Fibroblast of lung (primary cell): ENCODE measurements at regions not wholly inside any gene's neighbourhood (a gene's known extent, or its start where the extent isn't known, plus 50 kb on each side); places are given as distances from the start of the nearest gene placed in this dataset.

ENCODE experiments used
- DNase-seq, 2 donors: peaks; one replicate each; pipeline versions ENCODE4 v3.0.0 to v3.0.0-alpha.2; 2010; ENCODE audit warnings: low read depth in 2 of 2
- H2AFZ ChIP-seq: 2 replicates; pipeline ENCODE4 v1.5.1; 2012; ENCODE audit warnings: low read length, control low read depth, inconsistent platforms
- H3K27ac ChIP-seq: 2 replicates; pipeline ENCODE4 v1.5.1; 2011; ENCODE audit warnings: low read length, control low read depth; ENCODE audit not compliant: insufficient read depth
- H3K27me3 ChIP-seq: 2 replicates; pipeline ENCODE4 v1.5.1; 2011; ENCODE audit warnings: mild to moderate bottlenecking, low read length; ENCODE audit not compliant: control insufficient read depth, insufficient read depth
- H3K36me3 ChIP-seq: 2 replicates; pipeline ENCODE4 v1.5.1; 2011; ENCODE audit warnings: low read length; ENCODE audit not compliant: control insufficient read depth, insufficient read depth
- H3K4me1 ChIP-seq: 2 replicates; pipeline ENCODE4 v1.5.1; 2011; ENCODE audit warnings: low read length; ENCODE audit not compliant: control insufficient read depth, insufficient read depth; ENCODE audit errors: extremely low read depth
- H3K4me2 ChIP-seq: 2 replicates; pipeline ENCODE4 v1.5.1; 2011; ENCODE audit warnings: low read length, control low read depth; ENCODE audit not compliant: insufficient read depth; ENCODE audit errors: extremely low read depth
- H3K4me3 ChIP-seq, 4 experiments: fragments of 200-600 bp in 1 of 4; sonication (generic) in 1 of 4; replicated peaks in 1 of 4; 2 replicates each; pipeline ENCODE4 v1.5.1; 2011 to 2016; ENCODE audit warnings: low read length in 4 of 4, low read depth in 3 of 4, mild to moderate bottlenecking in 3 of 4, control low read depth in 2 of 4, inconsistent platforms in 1 of 4, mixed read lengths in 1 of 4; ENCODE audit not compliant: insufficient read depth in 1 of 4; ENCODE audit errors: control extremely low read depth in 1 of 4
- H3K79me2 ChIP-seq: 2 replicates; pipeline ENCODE4 v1.5.1; 2012; ENCODE audit warnings: mild to moderate bottlenecking, low read length, inconsistent platforms; ENCODE audit not compliant: control insufficient read depth, insufficient read depth
- H3K9ac ChIP-seq: 2 replicates; pipeline ENCODE4 v1.5.1; 2011; ENCODE audit warnings: mild to moderate bottlenecking, low read length, control low read depth; ENCODE audit not compliant: insufficient read depth
- H3K9me3 ChIP-seq: 2 replicates; pipeline ENCODE4 v1.5.1; 2012; ENCODE audit warnings: low read depth, low read length; ENCODE audit not compliant: control insufficient read depth, insufficient read depth
- H4K20me1 ChIP-seq: 2 replicates; pipeline ENCODE4 v1.5.1; 2011; ENCODE audit warnings: low read length; ENCODE audit not compliant: control insufficient read depth, insufficient read depth; ENCODE audit errors: extremely low read depth
- EZH2 ChIP-seq: IDR thresholded peaks from 2 replicates; pipeline ENCODE4 v1.5.1; 2012; ENCODE audit warnings: low read length, control low read depth, mild to moderate bottlenecking; ENCODE audit errors: missing control alignments
- TF ChIP-seq, protein P1 (sequence below), 2 donors: IDR thresholded peaks in 1 of 2; conservative IDR thresholded peaks in 1 of 2; 1 replicate in 1 of 2; 2 replicates in 1 of 2; pipeline ENCODE4 v1.5.1; 2011 to 2012; ENCODE audit warnings: low read length in 2 of 2, control low read depth in 1 of 2, inconsistent platforms in 1 of 2, low read depth in 1 of 2, mild to moderate bottlenecking in 1 of 2

DNA sequence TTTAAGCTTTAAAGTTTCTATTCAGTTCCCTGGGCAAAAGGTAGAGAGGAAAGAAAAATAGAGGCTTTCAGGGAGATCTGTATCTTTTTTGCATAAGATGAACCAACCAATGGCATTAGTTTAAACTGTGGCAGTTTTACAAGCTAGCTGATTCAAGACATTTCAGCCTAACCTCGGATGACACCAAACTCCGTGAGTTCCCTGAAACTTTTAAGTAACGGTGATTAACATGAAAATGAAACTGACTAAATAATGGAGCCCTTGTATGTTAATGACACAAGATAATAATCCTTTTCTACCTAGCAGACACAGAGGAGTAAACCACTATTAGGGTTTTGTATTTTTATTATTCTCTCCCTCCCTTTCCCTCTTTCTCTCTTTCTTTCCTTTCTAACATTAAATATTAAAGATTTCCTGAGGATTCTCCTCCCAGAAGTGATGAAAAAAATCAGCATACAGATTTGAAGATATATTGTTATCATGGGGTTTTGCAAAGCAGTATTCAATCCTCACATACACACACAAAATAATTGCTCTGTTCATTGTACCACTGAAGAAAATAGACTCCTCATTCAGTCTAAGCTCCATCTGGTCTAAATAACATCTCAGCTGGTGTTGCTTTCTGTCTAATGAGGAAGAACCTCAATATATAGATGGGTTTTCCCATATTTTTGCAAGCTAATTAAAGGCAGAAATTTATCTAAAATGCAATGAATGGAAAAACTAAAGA is 483.8 kb downstream of the NOVA1 start:
- Histone ChIP-seq H3K9me3 (no peaks in the 10 kb centered on the region), H3K79me2 (no peaks in the 10 kb centered on the region), H3K4me2 (no peak overlapping the region), H3K4me3 (no peak overlapping the region), H2AFZ (no peak overlapping the region), H3K36me3 (no peaks in the 10 kb centered on the region), H3K9ac (no peak overlapping the region), H4K20me1 (no peaks in the 10 kb centered on the region), H3K4me1 (no peaks in the 10 kb centered on the region), H3K27me3 (no peaks in the 10 kb centered on the region), H3K27ac (no peak overlapping the region)
- DNase-seq: no peak
- no peak for TF ChIP-seq EZH2
- TF ChIP-seq, protein P1, sequence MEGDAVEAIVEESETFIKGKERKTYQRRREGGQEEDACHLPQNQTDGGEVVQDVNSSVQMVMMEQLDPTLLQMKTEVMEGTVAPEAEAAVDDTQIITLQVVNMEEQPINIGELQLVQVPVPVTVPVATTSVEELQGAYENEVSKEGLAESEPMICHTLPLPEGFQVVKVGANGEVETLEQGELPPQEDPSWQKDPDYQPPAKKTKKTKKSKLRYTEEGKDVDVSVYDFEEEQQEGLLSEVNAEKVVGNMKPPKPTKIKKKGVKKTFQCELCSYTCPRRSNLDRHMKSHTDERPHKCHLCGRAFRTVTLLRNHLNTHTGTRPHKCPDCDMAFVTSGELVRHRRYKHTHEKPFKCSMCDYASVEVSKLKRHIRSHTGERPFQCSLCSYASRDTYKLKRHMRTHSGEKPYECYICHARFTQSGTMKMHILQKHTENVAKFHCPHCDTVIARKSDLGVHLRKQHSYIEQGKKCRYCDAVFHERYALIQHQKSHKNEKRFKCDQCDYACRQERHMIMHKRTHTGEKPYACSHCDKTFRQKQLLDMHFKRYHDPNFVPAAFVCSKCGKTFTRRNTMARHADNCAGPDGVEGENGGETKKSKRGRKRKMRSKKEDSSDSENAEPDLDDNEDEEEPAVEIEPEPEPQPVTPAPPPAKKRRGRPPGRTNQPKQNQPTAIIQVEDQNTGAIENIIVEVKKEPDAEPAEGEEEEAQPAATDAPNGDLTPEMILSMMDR (conservative IDR thresholded peaks at IDR 0.05 in 1 of 2, IDR thresholded peaks at IDR 0.05 in 1 of 2; ENCODE audit: low read depth in 1 of 2, low read length in 2 of 2): no peak

DNA sequence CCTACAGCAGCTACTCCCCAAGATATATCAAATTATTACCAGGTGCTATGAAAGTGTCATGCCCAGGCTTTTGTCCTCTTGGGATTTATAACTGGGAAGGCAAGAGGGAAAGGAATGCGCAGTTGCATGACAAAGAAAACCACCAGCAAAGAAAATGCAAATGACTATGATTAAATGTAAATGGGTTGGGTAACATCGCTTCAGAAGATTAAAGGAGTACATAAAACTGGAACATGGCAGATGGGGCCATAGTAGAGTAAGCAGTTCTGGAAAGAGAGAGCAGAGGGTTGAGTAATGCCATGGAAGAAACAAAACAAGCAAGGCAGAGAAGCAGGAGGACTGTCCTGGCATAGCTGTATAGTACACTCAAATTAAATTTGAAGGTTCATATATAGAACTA is 493.1 kb downstream of the NOVA1 start:
- no peak for TF ChIP-seq EZH2
- TF ChIP-seq, protein P1 (conservative IDR thresholded peaks at IDR 0.05 in 1 of 2, IDR thresholded peaks at IDR 0.05 in 1 of 2; ENCODE audit: low read depth in 1 of 2, low read length in 2 of 2): no peak
- Histone ChIP-seq H3K9me3 (no peaks in the 10 kb centered on the region), H3K9ac (no peak overlapping the region), H3K36me3 (no peaks in the 10 kb centered on the region), H3K27ac (no peak overlapping the region), H2AFZ (no peak overlapping the region), H3K4me1 (no peaks in the 10 kb centered on the region), H3K4me3 (no peak overlapping the region), H3K27me3 (no peaks in the 10 kb centered on the region), H3K4me2 (no peak overlapping the region), H3K79me2 (no peaks in the 10 kb centered on the region), H4K20me1 (peaks cover 2% of the 10 kb centered on the region)
- no peak for DNase-seq

DNA sequence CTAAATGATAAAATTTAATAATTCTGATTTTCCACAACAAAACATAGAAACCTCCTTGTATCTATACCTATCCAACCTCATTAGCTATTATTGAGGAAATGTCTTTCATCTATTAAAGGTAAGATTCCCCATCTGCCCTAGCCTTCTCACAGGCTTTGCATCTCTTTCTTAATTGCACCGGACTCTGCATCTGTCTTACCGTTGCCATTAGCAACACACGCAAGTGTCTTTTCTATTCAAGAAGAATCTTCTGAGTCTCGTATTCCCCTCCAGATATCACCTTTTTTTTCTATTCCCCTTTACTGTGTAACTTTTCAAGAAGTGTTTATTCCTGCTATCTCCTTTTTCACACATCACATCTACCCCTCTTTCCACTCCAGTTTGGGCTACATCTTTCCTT is 500.0 kb downstream of the NOVA1 start:
- Histone ChIP-seq H3K27ac (no peak overlapping the region), H3K4me1 (no peaks in the 10 kb centered on the region), H3K4me3 (no peak overlapping the region), H3K9me3 (no peaks in the 10 kb centered on the region), H3K27me3 (no peaks in the 10 kb centered on the region), H3K79me2 (no peaks in the 10 kb centered on the region), H2AFZ (no peak overlapping the region), H4K20me1 (no peaks in the 10 kb centered on the region), H3K9ac (no peak overlapping the region), H3K36me3 (no peaks in the 10 kb centered on the region), H3K4me2 (no peak overlapping the region)
- no peak for TF ChIP-seq EZH2
- TF ChIP-seq, protein P1 (conservative IDR thresholded peaks at IDR 0.05 in 1 of 2, IDR thresholded peaks at IDR 0.05 in 1 of 2; ENCODE audit: low read depth in 1 of 2, low read length in 2 of 2): no peak
- DNase-seq: no peak
